MM.1S (cell line): ENCODE measurements at regions not wholly inside any gene's neighbourhood (a gene's known extent, or its start where the extent isn't known, plus 50 kb on each side); places are given as distances from the start of the nearest gene placed in this dataset.

Experiments used
- DNase-seq: peaks from one replicate; pipeline ENCODE4 v3.0.0-alpha.2; 2015
- H2AFZ ChIP-seq: fragments of 300-600 bp; sonication (generic); 2 replicates; pipeline ENCODE4 v1.6.0; 2016; ENCODE audit warnings: antibody characterized with exemption, low read length
- H3F3A ChIP-seq: fragments of 300-600 bp; sonication (generic); 2 replicates; pipeline ENCODE4 v1.6.1; 2016; ENCODE audit warnings: mild to moderate bottlenecking, antibody characterized with exemption, low read length, moderate library complexity, mixed read lengths; ENCODE audit not compliant: insufficient read depth
- H3K27ac ChIP-seq: fragments of 300-600 bp; sonication (generic); 2 replicates; pipeline ENCODE4 v1.5.1; 2016; ENCODE audit warnings: mild to moderate bottlenecking, low read length
- H3K27me3 ChIP-seq: fragments of 300-600 bp; sonication (generic); replicated peaks from 2 replicates; pipeline ENCODE4 v1.6.0; 2016; ENCODE audit warnings: low read length; ENCODE audit not compliant: insufficient read depth
- H3K36me3 ChIP-seq: fragments of 300-600 bp; sonication (generic); replicated peaks from 2 replicates; pipeline ENCODE4 v1.6.1; 2016; ENCODE audit warnings: mild to moderate bottlenecking, low read length, mixed read lengths; ENCODE audit not compliant: insufficient read depth
- H3K4me1 ChIP-seq: fragments of 300-600 bp; sonication (generic); 2 replicates; pipeline ENCODE4 v1.6.1; 2016; ENCODE audit warnings: low read length, mixed read lengths
- H3K4me2 ChIP-seq: fragments of 300-600 bp; sonication (generic); 2 replicates; pipeline ENCODE4 v1.6.0; 2016; ENCODE audit warnings: low read depth, low read length
- H3K4me3 ChIP-seq: fragments of 300-600 bp; sonication (generic); 2 replicates; pipeline ENCODE4 v1.5.1; 2016; ENCODE audit warnings: low read length, mixed read lengths
- H3K79me2 ChIP-seq: fragments of 300-600 bp; sonication (generic); 2 replicates; pipeline ENCODE4 v1.6.1; 2016; ENCODE audit warnings: mixed run types, low read length, mixed read lengths
- H3K9ac ChIP-seq: fragments of 300-600 bp; sonication (generic); 2 replicates; pipeline ENCODE4 v1.6.1; 2016; ENCODE audit warnings: low read length, mixed read lengths
- H3K9me2 ChIP-seq: fragments of 300-600 bp; sonication (generic); replicated peaks from 2 replicates; pipeline ENCODE4 v1.6.1; 2016; ENCODE audit warnings: mild to moderate bottlenecking, low read length, mixed read lengths; ENCODE audit not compliant: insufficient read depth
- H3K9me3 ChIP-seq: fragments of 300-600 bp; sonication (generic); replicated peaks from 2 replicates; pipeline ENCODE4 v1.6.1; 2016; ENCODE audit warnings: mild to moderate bottlenecking, low read length, mixed read lengths; ENCODE audit not compliant: insufficient read depth
- H4K20me1 ChIP-seq: fragments of 300-600 bp; sonication (generic); 2 replicates; pipeline ENCODE4 v1.6.1; 2016; ENCODE audit warnings: mild to moderate bottlenecking, low read length, moderate library complexity, mixed read lengths; ENCODE audit not compliant: insufficient read depth
- EZH2 ChIP-seq: fragments of 300-600 bp; sonication (generic); optimal IDR thresholded peaks from 2 replicates; pipeline ENCODE3; 2017; ENCODE audit warnings: low read depth, mild to moderate bottlenecking, antibody characterized with exemption, low read length, mixed read lengths
- EZH2phosphoT487 ChIP-seq: fragments of 300-600 bp; sonication (generic); IDR thresholded peaks from 2 replicates; pipeline ENCODE4 v1.6.1; 2018; ENCODE audit warnings: antibody characterized with exemption, low read length
- TF ChIP-seq, protein P1 (sequence below): fragments of 300-600 bp; sonication (generic); IDR thresholded peaks from 2 replicates; pipeline ENCODE4 v1.5.1; 2016; ENCODE audit warnings: antibody characterized with exemption, low read length, mixed read lengths

DNA sequence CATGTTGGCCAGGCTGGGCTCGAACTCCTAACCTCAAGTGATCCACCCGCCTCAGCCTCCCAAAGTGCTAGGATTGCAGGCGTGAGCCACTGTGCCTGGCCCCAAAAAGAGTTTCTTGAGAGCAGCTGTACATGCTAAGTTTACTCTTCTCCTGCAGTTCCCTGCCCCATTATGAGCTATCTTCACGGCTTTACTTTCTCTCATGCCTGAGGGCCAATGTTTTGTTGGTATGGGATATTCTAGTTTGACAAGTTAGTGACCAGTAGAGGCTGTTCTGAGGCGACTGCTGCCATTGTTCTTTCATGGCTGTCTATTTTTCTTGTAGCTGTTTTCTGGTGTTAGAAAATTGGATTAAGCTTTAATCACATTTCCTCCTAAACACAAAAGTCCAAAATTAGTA lies 78.0 kb upstream of the STX18 start:
- no peaks in the 10 kb centered on the region for H3K79me2 ChIP-seq
- H3K27me3 ChIP-seq, result no peaks in the 10 kb centered on the region
- no peak overlapping the region for H3K9ac ChIP-seq

DNA sequence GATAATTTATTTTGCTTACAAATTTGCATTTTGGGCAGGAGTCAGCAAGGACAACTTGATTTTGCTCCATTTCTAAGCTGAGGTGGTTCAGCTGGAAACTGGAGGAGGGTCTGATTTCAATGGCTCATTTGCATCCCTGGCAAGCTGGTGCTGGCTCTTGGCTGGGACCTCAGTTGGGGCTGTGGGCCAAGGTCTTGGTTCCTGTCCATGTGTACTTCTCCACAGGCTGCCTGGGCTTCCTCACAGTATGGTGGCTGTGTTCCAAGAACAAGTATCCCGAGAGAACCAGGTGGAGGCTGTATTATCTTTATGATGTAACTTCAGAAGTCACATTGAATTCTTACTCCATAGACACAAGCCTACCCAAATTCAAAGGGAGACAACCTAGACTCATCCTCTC lies 77.0 kb upstream of the STX18 start:
- no peak for TF ChIP-seq EZH2phosphoT487
- TF ChIP-seq EZH2, result no peak
- TF ChIP-seq, protein P1, sequence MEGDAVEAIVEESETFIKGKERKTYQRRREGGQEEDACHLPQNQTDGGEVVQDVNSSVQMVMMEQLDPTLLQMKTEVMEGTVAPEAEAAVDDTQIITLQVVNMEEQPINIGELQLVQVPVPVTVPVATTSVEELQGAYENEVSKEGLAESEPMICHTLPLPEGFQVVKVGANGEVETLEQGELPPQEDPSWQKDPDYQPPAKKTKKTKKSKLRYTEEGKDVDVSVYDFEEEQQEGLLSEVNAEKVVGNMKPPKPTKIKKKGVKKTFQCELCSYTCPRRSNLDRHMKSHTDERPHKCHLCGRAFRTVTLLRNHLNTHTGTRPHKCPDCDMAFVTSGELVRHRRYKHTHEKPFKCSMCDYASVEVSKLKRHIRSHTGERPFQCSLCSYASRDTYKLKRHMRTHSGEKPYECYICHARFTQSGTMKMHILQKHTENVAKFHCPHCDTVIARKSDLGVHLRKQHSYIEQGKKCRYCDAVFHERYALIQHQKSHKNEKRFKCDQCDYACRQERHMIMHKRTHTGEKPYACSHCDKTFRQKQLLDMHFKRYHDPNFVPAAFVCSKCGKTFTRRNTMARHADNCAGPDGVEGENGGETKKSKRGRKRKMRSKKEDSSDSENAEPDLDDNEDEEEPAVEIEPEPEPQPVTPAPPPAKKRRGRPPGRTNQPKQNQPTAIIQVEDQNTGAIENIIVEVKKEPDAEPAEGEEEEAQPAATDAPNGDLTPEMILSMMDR, result no peak
- H3K9me2 ChIP-seq, result no peaks in the 10 kb centered on the region
- no peak overlapping the region for H3K4me3 ChIP-seq
- no peaks in the 10 kb centered on the region for H4K20me1 ChIP-seq
- H3K9me3 ChIP-seq, result no peaks in the 10 kb centered on the region
- H3K27me3 ChIP-seq, result no peaks in the 10 kb centered on the region
- H3K4me2 ChIP-seq, result no peak overlapping the region
- no peak overlapping the region for H3K9ac ChIP-seq
- H3K79me2 ChIP-seq, result no peaks in the 10 kb centered on the region
- DNase-seq, result no peak
- H2AFZ ChIP-seq, result no peak overlapping the region
- H3K27ac ChIP-seq, result no peak overlapping the region
- H3K4me1 ChIP-seq, result no peaks in the 10 kb centered on the region
- no peaks in the 10 kb centered on the region for H3F3A ChIP-seq
- no peaks in the 10 kb centered on the region for H3K36me3 ChIP-seq

More for the DNA sequence above, 78.0 kb upstream of the STX18 start:
- TF ChIP-seq EZH2, result no peak
- no peak for TF ChIP-seq EZH2phosphoT487
- TF ChIP-seq, protein P1, result no peak
- no peak for DNase-seq
- H3K36me3 ChIP-seq, result no peaks in the 10 kb centered on the region
- no peaks in the 10 kb centered on the region for H3F3A ChIP-seq
- H3K9me3 ChIP-seq, result no peaks in the 10 kb centered on the region
- H2AFZ ChIP-seq, result no peak overlapping the region
- H3K4me3 ChIP-seq, result no peak overlapping the region
- no peak overlapping the region for H3K27ac ChIP-seq
- H4K20me1 ChIP-seq, result no peaks in the 10 kb centered on the region
- H3K4me2 ChIP-seq, result no peak overlapping the region
- H3K4me1 ChIP-seq, result no peaks in the 10 kb centered on the region
- H3K9me2 ChIP-seq, result no peaks in the 10 kb centered on the region

DNA sequence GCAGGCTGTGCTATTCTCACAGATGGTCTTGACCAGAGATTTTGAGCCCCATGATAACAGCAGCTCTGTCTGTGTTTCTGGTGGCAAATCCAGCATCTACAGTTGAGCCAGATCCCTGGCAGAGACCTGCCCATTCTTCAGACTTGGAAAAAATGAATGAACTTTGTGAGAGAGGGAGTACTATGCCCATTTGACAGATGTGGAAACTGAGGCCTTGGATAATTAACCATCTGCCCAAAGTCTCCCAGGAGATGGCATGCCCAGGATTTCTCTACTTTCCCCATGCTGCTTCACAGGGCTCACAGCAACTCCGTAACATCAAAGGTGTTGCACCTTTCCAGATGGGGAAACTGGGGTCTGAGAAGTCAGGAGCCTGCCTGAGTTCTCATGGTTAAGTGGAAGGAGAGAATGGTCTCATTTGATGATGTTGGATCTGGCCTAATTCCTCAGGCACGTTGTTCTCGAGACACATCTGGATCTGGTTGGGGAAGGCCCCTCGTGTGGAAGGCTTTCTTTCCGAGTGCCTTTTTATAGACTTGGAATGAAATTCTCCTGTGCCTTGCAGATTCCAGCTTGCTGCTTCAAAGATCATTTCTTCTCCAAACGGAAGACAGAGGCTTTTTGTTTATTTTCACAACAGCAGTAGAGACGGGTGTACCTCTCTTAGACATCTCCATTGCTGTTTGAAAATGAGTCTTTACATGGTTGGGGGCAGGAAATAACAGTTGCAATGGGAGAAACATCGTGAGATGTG lies 73.3 kb upstream of the STX18 start:
- no peaks in the 10 kb centered on the region for H3K27me3 ChIP-seq
- no peak overlapping the region for H3K4me2 ChIP-seq
- no peaks in the 10 kb centered on the region for H3K4me1 ChIP-seq
- H3K4me3 ChIP-seq, result no peak overlapping the region
- H3K9me2 ChIP-seq, result no peaks in the 10 kb centered on the region
- TF ChIP-seq, protein P1, result no peak
- TF ChIP-seq EZH2 (no peak), EZH2phosphoT487 (no peak)
- no peak for DNase-seq
- H4K20me1 ChIP-seq, result no peaks in the 10 kb centered on the region
- no peaks in the 10 kb centered on the region for H3K79me2 ChIP-seq
- no peak overlapping the region for H3K27ac ChIP-seq
- no peak overlapping the region for H2AFZ ChIP-seq
- H3K9me3 ChIP-seq, result no peaks in the 10 kb centered on the region
- no peak overlapping the region for H3K9ac ChIP-seq
- no peaks in the 10 kb centered on the region for H3F3A ChIP-seq
- no peaks in the 10 kb centered on the region for H3K36me3 ChIP-seq
